PC-9 (cell line): ENCODE measurements at regions not wholly inside any gene's neighbourhood (a gene's known extent, or its start where the extent isn't known, plus 50 kb on each side); places are given as distances from the start of the nearest gene placed in this dataset.

ENCODE experiments used
- BruUV-seq: library from RNA; stranded (reverse); fragments of 400-500 nt; replicated peaks from 2 replicates; lab custom pipeline; 2021; lab: Mats Ljungman, UMichigan
- CTCF ChIA-PET: fragments of 300-600 bp; sonication (Branson Sonifier 250); formaldehyde crosslinking; loops from one replicate; lab custom pipeline; 2022; ENCODE audit warnings: antibody characterized with exemption; lab: Charles Lee
- POLR2A ChIA-PET: fragments of 300-600 bp; sonication (Branson Sonifier 250); formaldehyde crosslinking; loops from one replicate; lab custom pipeline; 2022; ENCODE audit warnings: antibody characterized with exemption; ENCODE audit not compliant: unreplicated experiment; lab: Charles Lee
- DNase-seq, 2 experiments: peaks; one replicate each; pipeline versions ENCODE4 v3.0.0 to v3.0.0-alpha.2; 2015 to 2022; ENCODE audit warnings: mixed read lengths in 1 of 2
- H2AFZ ChIP-seq: fragments of 200-600 bp; sonication (generic); 2 replicates; pipeline ENCODE4 v1.8.1; 2017; ENCODE audit warnings: antibody characterized with exemption
- H3F3A ChIP-seq: fragments of 200-600 bp; sonication (generic); 2 replicates; pipeline ENCODE4 v1.8.1; 2017; ENCODE audit warnings: antibody characterized with exemption, mild to moderate bottlenecking, low read depth; ENCODE audit not compliant: insufficient read depth
- H3K27ac ChIP-seq: fragments of 200-600 bp; sonication (generic); 2 replicates; pipeline ENCODE4 v1.6.1; 2016; ENCODE audit warnings: mixed run types
- H3K27me3 ChIP-seq: fragments of 200-600 bp; sonication (generic); 2 replicates; pipeline ENCODE4 v1.6.1; 2016; ENCODE audit warnings: low read depth, mixed run types; ENCODE audit not compliant: insufficient read depth
- H3K36me3 ChIP-seq: fragments of 200-600 bp; sonication (generic); 2 replicates; pipeline ENCODE4 v1.6.1; 2016; ENCODE audit warnings: low read depth, mixed run types
- H3K4me1 ChIP-seq: fragments of 200-600 bp; sonication (generic); replicated peaks from 2 replicates; pipeline ENCODE4 v1.6.1; 2016; ENCODE audit warnings: mixed run types; ENCODE audit not compliant: insufficient read depth
- H3K4me2 ChIP-seq: fragments of 200-600 bp; sonication (generic); 2 replicates; pipeline ENCODE4 v1.6.1; 2017; ENCODE audit warnings: mixed run types
- H3K4me3 ChIP-seq: fragments of 200-600 bp; sonication (generic); 2 replicates; pipeline ENCODE4 v1.6.1; 2016; ENCODE audit warnings: mixed run types
- H3K79me2 ChIP-seq: fragments of 200-600 bp; sonication (generic); 2 replicates; pipeline ENCODE4 v1.6.1; 2017; ENCODE audit warnings: low read depth, mixed run types
- H3K9me2 ChIP-seq: fragments of 200-600 bp; sonication (generic); 2 replicates; pipeline ENCODE4 v1.8.1; 2017; ENCODE audit warnings: mild to moderate bottlenecking; ENCODE audit not compliant: insufficient read depth
- H3K9me3 ChIP-seq: fragments of 200-600 bp; sonication (generic); 2 replicates; pipeline ENCODE4 v1.8.1; 2016; ENCODE audit warnings: low read depth; ENCODE audit not compliant: insufficient read depth
- H4K20me1 ChIP-seq: fragments of 200-600 bp; sonication (generic); 2 replicates; pipeline ENCODE4 v1.8.1; 2017; ENCODE audit not compliant: insufficient read depth
- EZH2 ChIP-seq: fragments of 200-600 bp; sonication (generic); IDR thresholded peaks from 2 replicates; pipeline ENCODE4 v1.8.0; 2017; ENCODE audit warnings: antibody characterized with exemption, low read depth
- intact Hi-C: fragments of 100-400 bp; cut with micrococcal nuclease; formaldehyde crosslinking; loops from one replicate; pipeline ENCODE4 v1.10.0; 2022; ENCODE audit not compliant: unreplicated experiment
- TF ChIP-seq, protein P1 (sequence below): fragments of 200-600 bp; sonication (generic); conservative IDR thresholded peaks from 2 replicates; pipeline ENCODE4 v1.6.1; 2017; ENCODE audit warnings: mixed run types, antibody characterized with exemption, mild to moderate bottlenecking, moderate library complexity

DNA sequence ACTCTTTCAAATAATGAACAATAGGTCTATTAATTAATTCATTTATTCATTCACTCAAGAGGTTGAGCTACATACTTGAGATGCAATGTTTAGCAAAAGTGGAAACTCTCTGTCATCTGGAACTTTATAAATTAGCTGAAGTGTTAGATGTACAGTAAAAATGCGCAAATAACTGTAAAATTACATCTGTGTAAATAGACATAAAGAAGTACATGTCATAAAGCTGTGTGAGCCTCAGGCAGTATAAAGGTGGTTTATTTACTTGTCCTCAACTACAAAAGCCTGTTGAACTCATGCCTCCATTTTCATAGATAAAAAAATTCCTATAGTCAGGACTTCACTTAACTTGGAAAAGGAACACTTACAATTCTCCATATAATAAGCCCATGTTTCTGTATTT, 343.1 kb downstream of the CDH11 start:
- H3K36me3 ChIP-seq, result no peaks in the 10 kb centered on the region
- H3K27ac ChIP-seq, result no peak overlapping the region
- intact Hi-C loops, result no loop called here

DNA sequence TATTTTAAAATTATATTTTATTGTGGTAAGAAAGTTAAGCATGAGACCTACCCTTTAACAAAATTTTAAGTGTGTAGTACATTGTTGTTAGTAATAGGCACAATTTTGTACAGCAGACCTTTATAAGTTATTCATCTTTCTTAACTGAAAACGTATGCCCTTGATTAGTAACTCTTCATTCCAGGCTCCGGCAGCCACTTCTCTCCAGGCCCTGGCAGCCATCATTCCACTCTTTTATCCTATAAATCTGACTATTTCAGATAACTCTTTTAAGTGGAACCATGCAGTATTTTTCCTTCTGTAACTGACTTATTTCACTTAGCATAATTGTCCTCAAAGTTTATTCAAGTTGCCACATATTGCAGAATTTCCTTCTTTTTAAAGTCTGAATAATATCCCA, 348.2 kb downstream of the CDH11 start:
- Histone ChIP-seq H4K20me1 (no peaks in the 10 kb centered on the region), H3F3A (no peaks in the 10 kb centered on the region), H3K27ac (no peak overlapping the region), H3K4me2 (no peak overlapping the region), H3K79me2 (no peaks in the 10 kb centered on the region), H3K27me3 (no peaks in the 10 kb centered on the region), H3K9me3 (no peaks in the 10 kb centered on the region), H2AFZ (no peak overlapping the region), H3K4me1 (no peaks in the 10 kb centered on the region), H3K36me3 (no peaks in the 10 kb centered on the region), H3K9me2 (no peaks in the 10 kb centered on the region), H3K4me3 (no peak overlapping the region)
- ChIA-PET POLR2A (interaction anchor here (0.7 kb wide), 1 partner anchor 189 kb away, joined by 3 read pairs; no protein-coding TSS in a partner anchor), CTCF (no interaction called here)
- BruUV-seq, result no TSS peak
- DNase-seq, result no peak
- TF ChIP-seq, protein P1, sequence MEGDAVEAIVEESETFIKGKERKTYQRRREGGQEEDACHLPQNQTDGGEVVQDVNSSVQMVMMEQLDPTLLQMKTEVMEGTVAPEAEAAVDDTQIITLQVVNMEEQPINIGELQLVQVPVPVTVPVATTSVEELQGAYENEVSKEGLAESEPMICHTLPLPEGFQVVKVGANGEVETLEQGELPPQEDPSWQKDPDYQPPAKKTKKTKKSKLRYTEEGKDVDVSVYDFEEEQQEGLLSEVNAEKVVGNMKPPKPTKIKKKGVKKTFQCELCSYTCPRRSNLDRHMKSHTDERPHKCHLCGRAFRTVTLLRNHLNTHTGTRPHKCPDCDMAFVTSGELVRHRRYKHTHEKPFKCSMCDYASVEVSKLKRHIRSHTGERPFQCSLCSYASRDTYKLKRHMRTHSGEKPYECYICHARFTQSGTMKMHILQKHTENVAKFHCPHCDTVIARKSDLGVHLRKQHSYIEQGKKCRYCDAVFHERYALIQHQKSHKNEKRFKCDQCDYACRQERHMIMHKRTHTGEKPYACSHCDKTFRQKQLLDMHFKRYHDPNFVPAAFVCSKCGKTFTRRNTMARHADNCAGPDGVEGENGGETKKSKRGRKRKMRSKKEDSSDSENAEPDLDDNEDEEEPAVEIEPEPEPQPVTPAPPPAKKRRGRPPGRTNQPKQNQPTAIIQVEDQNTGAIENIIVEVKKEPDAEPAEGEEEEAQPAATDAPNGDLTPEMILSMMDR, result no peak
- no peak for TF ChIP-seq EZH2
- intact Hi-C loops, result no loop called here

More for the DNA sequence above, 343.1 kb downstream of the CDH11 start:
- no peaks in the 10 kb centered on the region for H3K9me3 ChIP-seq
- no peak for DNase-seq
- no peak for TF ChIP-seq EZH2
- TF ChIP-seq, protein P1, result no peak
- ChIA-PET POLR2A (no interaction called here), CTCF (no interaction called here)
- H3K9me2 ChIP-seq, result no peaks in the 10 kb centered on the region; the same call in 1 of the 2 replicates
- no TSS peak for BruUV-seq
- no peak overlapping the region for H3K4me3 ChIP-seq
- no peaks in the 10 kb centered on the region for H4K20me1 ChIP-seq
- no peaks in the 10 kb centered on the region for H3K79me2 ChIP-seq
- H3K4me1 ChIP-seq, result no peaks in the 10 kb centered on the region
- no peaks in the 10 kb centered on the region for H3K27me3 ChIP-seq
- H2AFZ ChIP-seq, result no peak overlapping the region
- no peaks in the 10 kb centered on the region for H3F3A ChIP-seq
- H3K4me2 ChIP-seq, result no peak overlapping the region

DNA sequence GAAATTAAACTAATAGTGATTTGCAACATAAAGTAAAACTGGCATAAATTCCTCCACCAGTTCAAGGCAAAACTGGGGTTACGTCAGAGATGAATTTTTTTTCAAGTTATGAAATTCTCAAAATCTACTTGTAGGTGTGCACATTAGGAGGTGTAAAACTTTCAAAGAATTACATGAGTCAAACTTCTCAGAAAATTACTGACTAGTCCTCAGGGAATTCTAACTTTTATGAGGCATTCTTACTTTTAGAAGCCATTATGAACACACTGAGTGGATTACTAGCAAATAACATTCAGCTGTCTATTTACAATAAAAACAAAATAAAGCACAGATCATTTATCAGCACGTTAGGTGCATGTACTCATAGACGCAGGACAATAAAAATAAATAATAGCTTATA, 348.7 kb downstream of the CDH11 start:
- H3K4me1 ChIP-seq, result no peaks in the 10 kb centered on the region
- intact Hi-C loops, result no loop called here
- ChIA-PET CTCF (no interaction called here), POLR2A (interaction anchor here (0.7 kb wide), 1 partner anchor 189 kb away, joined by 3 read pairs; no protein-coding TSS in a partner anchor)
- H3K4me3 ChIP-seq, result no peak overlapping the region
- no peak overlapping the region for H3K4me2 ChIP-seq
- no peaks in the 10 kb centered on the region for H3K36me3 ChIP-seq
- no peaks in the 10 kb centered on the region for H3K79me2 ChIP-seq
- H3K27me3 ChIP-seq, result no peaks in the 10 kb centered on the region
- H3F3A ChIP-seq, result no peaks in the 10 kb centered on the region
- H4K20me1 ChIP-seq, result no peaks in the 10 kb centered on the region
- no peak for TF ChIP-seq EZH2
- TF ChIP-seq, protein P1, result no peak
- DNase-seq, result no peak
- no peak overlapping the region for H3K27ac ChIP-seq
- no peaks in the 10 kb centered on the region for H3K9me3 ChIP-seq
- no peaks in the 10 kb centered on the region for H3K9me2 ChIP-seq
- BruUV-seq, result no TSS peak
- H2AFZ ChIP-seq, result no peak overlapping the region
